Small intestine (tissue), 7 donors: ENCODE measurements at regions not wholly inside any gene's neighbourhood (a gene's known extent, or its start where the extent isn't known, plus 50 kb on each side); places are given as distances from the start of the nearest gene placed in this dataset.

Experiments
- DNase-seq, 2 donors: peaks; one replicate each; pipeline versions ENCODE4 v3.0.0 to v3.0.0-alpha.2; 2013
- FAIRE-seq: peaks from 2 replicates; lab custom pipeline; 2012; peaks lifted over from hg19 to GRCh38; lab: Jason Lieb, UNC
- H3K27ac ChIP-seq, 3 donors: one replicate each; pipeline ENCODE4 v1.5.1; 2013; ENCODE audit warnings: low read length in 2 of 3, mild to moderate bottlenecking in 2 of 3, control low read depth in 1 of 3, inconsistent platforms in 1 of 3, low read depth in 1 of 3, moderate library complexity in 1 of 3
- H3K27me3 ChIP-seq, 3 donors: one replicate each; pipeline ENCODE4 v1.6.1; 2013; ENCODE audit warnings: low read length in 3 of 3, inconsistent platforms in 1 of 3; ENCODE audit not compliant: control insufficient read depth in 3 of 3, insufficient read depth in 3 of 3
- H3K36me3 ChIP-seq, 3 donors: one replicate each; pipeline ENCODE4 v1.6.1; 2013; ENCODE audit warnings: low read length in 3 of 3, inconsistent platforms in 1 of 3, low read depth in 1 of 3, mild to moderate bottlenecking in 1 of 3, moderate library complexity in 1 of 3; ENCODE audit not compliant: control insufficient read depth in 3 of 3, insufficient read depth in 2 of 3
- H3K4me1 ChIP-seq, 3 donors: one replicate each; pipeline ENCODE4 v1.6.1; 2013; ENCODE audit warnings: low read length in 2 of 3, inconsistent platforms in 1 of 3, low read depth in 1 of 3, mild to moderate bottlenecking in 1 of 3, moderate library complexity in 1 of 3; ENCODE audit not compliant: control insufficient read depth in 3 of 3, insufficient read depth in 2 of 3
- H3K4me3 ChIP-seq, 3 donors: one replicate each; pipeline ENCODE4 v1.5.1; 2013; ENCODE audit warnings: low read length in 3 of 3, control low read depth in 1 of 3, inconsistent platforms in 1 of 3, low read depth in 1 of 3, mild to moderate bottlenecking in 1 of 3, moderate library complexity in 1 of 3
- H3K9me3 ChIP-seq, 2 donors: one replicate each; pipeline ENCODE4 v1.6.1; 2013; ENCODE audit warnings: low read depth in 1 of 2, low read length in 1 of 2; ENCODE audit not compliant: control insufficient read depth in 2 of 2, insufficient read depth in 1 of 2
- WGBS, 3 donors: extraction: QIAGEN DNeasy Blood & Tissue Kit; methylation state at CpG; one replicate each; pipeline ENCODE4 v1.1.7; 2013; 5-methylcytosine and 5-hydroxymethylcytosine counted together
- donor health status: healthy with polysubstance abuse.
- donor health status: control.
- donor health status: control.
- donor health status: Bipolar disorder and iron deficiency.
- donor health status: healthy.

GRCh38 chr10:83522456-83522855 is 616.9 kb upstream of the GHITM start:
- no peak for FAIRE-seq

DNA sequence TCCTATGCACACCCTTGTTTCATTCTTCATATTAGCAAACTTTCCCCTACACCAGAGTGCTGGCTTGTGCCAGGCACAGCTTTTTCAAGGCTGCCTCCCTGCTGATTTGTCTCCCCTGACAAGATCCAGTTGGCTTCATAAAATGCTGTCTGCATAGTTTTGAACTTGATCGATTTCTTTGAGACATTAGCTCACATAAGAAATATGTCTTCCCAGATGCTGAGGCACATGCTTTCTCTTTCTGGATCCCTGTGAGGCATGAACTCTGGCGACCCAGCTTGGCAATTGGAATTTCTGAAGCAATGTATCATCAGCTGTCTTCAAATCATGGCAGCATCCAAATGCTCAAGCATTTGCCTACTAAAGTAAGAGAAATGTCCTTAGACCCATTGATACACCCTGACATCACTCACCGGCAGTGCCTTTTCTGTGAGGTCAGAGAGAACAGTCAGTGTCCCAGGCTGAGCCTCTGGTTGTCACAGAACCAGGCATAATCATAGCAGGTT is 616.4 kb upstream of the GHITM start:
- Histone ChIP-seq H3K4me3 (no peak overlapping the region), H3K4me1 (no peaks in the 10 kb centered on the region), H3K9me3 (peaks cover 0 to 18% of the 10 kb centered on the region in 2 donors), H3K27me3 (no peaks in the 10 kb centered on the region), H3K27ac (no peak overlapping the region), H3K36me3 (no peaks in the 10 kb centered on the region)
- no peak for FAIRE-seq
- no peak for DNase-seq
- 60 to 86% (median 69%) methylated on average over 3 of the region's 3 CpGs for WGBS, 3 donors

More at GRCh38 chr10:83522456-83522855, 616.9 kb upstream of the GHITM start:
- H3K27ac ChIP-seq = no peak overlapping the region
- no peaks in the 10 kb centered on the region for H3K36me3 ChIP-seq
- H3K4me3 ChIP-seq = no peak overlapping the region
- no peaks in the 10 kb centered on the region for H3K4me1 ChIP-seq
- no peaks in the 10 kb centered on the region for H3K27me3 ChIP-seq
- DNase-seq = no peak
- peaks cover 0 to 17% of the 10 kb centered on the region in 2 donors for H3K9me3 ChIP-seq

DNA sequence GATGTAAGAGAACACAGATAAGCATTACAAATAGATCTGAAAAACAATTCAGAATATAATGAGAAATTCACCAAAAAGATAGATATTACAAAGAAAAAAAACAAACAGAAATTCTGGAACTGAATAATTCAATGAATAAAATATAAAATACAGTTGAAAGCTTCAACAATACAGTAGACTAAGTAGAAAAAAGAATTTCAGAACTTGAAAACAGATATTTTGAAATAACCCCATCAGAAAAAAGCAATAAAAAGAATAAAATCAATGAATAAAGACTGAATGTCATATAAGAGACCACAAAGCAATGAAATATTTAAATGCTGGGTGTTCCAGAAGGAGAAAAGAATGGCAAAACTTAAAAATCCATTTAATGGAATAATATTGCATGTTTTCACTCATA is 611.4 kb upstream of the GHITM start:
- Histone ChIP-seq H3K27me3 (no peaks in the 10 kb centered on the region), H3K4me3 (no peak overlapping the region)
- FAIRE-seq = no peak

GRCh38 chr10:83533290-83533689 is 606.0 kb upstream of the GHITM start:
- FAIRE-seq (no peak), DNase-seq (no peak)
- H3K36me3 ChIP-seq = no peaks in the 10 kb centered on the region
- H3K9me3 ChIP-seq = no peaks in the 10 kb centered on the region
- WGBS, 3 donors = 25 to 38% (median 28%) methylated on average over 1 of the region's 1 CpG
- no peak overlapping the region for H3K27ac ChIP-seq
- H3K27me3 ChIP-seq = no peaks in the 10 kb centered on the region
- no peak overlapping the region for H3K4me3 ChIP-seq
- H3K4me1 ChIP-seq = no peaks in the 10 kb centered on the region

More for the DNA sequence above, 611.4 kb upstream of the GHITM start:
- H3K36me3 ChIP-seq = no peaks in the 10 kb centered on the region
- H3K27ac ChIP-seq = no peak overlapping the region
- no peak for DNase-seq
- no peaks in the 10 kb centered on the region for H3K4me1 ChIP-seq
- H3K9me3 ChIP-seq = peaks cover 0 to 18% of the 10 kb centered on the region in 2 donors

GRCh38 chr10:83536426-83536825 is 602.9 kb upstream of the GHITM start:
- H3K27ac ChIP-seq = no peak overlapping the region
- no peaks in the 10 kb centered on the region for H3K36me3 ChIP-seq
- no peak overlapping the region for H3K4me3 ChIP-seq
- FAIRE-seq (no peak), DNase-seq (no peak)
- H3K27me3 ChIP-seq = no peaks in the 10 kb centered on the region
- H3K4me1 ChIP-seq = no peaks in the 10 kb centered on the region
- WGBS, 3 donors = 86 to 88% (median 87%) methylated on average over 4 of the region's 4 CpGs
- H3K9me3 ChIP-seq = no peaks in the 10 kb centered on the region

DNA sequence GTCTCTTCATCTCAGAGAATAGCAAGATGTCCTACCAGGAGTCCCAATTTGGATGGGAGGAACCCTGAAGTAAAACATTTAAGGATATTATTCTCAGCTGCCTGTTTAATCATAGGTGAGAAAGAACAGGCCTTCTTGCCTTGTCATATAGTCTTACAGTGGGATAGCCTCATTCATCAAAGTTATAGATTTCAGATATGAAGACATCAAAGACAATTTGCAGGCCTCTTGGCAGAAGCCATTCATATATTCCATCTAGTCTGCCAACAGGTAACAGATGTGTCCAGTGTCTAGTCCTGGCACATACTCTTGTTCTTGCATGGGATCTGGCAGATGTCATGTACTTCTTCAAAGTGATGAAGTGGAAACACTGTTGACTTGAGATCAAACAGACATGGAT is 601.3 kb upstream of the GHITM start:
- H3K9me3 ChIP-seq = no peaks in the 10 kb centered on the region

DNA sequence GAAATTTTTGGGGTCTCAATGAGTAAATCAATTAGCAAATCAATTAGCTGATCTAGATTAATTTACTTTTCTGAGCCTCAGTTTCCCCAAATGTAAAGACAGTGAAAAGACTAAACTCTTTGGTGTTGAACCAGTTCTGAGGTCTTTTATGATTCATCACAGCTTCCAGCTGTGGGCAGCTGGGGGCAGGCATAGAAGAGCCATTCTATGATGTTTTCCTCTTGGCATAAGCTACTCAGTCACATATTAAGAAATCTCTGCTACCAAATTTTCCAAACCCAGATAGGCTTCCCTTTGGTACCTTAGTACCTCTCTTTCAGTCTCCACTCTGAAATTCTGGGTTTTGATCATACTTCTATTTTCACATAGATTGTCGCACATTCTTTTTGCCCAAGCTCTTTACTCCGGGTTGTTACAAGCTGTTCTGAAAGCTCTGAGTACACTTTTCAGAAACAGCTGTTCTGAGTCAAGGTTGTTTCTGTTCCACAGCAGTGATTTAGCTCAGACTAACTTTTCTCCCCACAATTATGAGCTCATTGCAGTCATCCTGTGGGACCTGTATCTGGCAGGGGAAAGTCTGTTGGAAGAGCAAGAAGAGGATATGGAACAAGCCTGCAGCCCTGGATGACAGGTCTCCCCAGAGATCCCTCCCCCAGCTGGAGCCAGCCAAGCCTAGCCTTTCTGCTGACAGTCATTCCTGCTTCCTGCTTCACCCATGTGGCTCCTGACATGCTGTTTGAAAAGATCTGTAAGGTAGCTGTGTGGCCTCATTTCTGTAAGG is 599.6 kb upstream of the GHITM start:
- Histone ChIP-seq H3K36me3 (no peaks in the 10 kb centered on the region), H3K27me3 (no peaks in the 10 kb centered on the region), H3K9me3 (no peaks in the 10 kb centered on the region), H3K27ac (no peak overlapping the region), H3K4me1 (no peaks in the 10 kb centered on the region), H3K4me3 (no peak overlapping the region)
- DNase-seq = no peak
- WGBS, 3 donors = 53 to 75% (median 74%) methylated on average over 2 of the region's 2 CpGs
- no peak for FAIRE-seq

More for the DNA sequence above, 601.3 kb upstream of the GHITM start:
- H3K27ac ChIP-seq = no peak overlapping the region
- H3K4me1 ChIP-seq = no peaks in the 10 kb centered on the region
- no peak overlapping the region for H3K4me3 ChIP-seq
- H3K27me3 ChIP-seq = no peaks in the 10 kb centered on the region
- no peak for FAIRE-seq
- no peaks in the 10 kb centered on the region for H3K36me3 ChIP-seq
- no peak for DNase-seq

GRCh38 chr10:83541046-83541445 is 598.3 kb upstream of the GHITM start:
- 15 to 26% (median 17%) methylated on average over 1 of the region's 1 CpG for WGBS, 3 donors

More at GRCh38 chr10:83541046-83541445, 598.3 kb upstream of the GHITM start:
- Histone ChIP-seq H3K27ac (no peak overlapping the region), H3K9me3 (no peaks in the 10 kb centered on the region), H3K36me3 (no peaks in the 10 kb centered on the region), H3K27me3 (no peaks in the 10 kb centered on the region), H3K4me1 (no peaks in the 10 kb centered on the region), H3K4me3 (no peak overlapping the region)
- no peak for FAIRE-seq
- DNase-seq = no peak
